PC-9 (cell line): ENCODE measurements at regions not wholly inside any gene's neighbourhood (a gene's known extent, or its start where the extent isn't known, plus 50 kb on each side); places are given as distances from the start of the nearest gene placed in this dataset.

ENCODE experiments used
- BruUV-seq: library from RNA; stranded (reverse); fragments of 400-500 nt; replicated peaks from 2 replicates; lab custom pipeline; 2021; lab: Mats Ljungman, UMichigan
- CTCF ChIA-PET: fragments of 300-600 bp; sonication (Branson Sonifier 250); formaldehyde crosslinking; loops from one replicate; lab custom pipeline; 2022; ENCODE audit warnings: antibody characterized with exemption; lab: Charles Lee
- POLR2A ChIA-PET: fragments of 300-600 bp; sonication (Branson Sonifier 250); formaldehyde crosslinking; loops from one replicate; lab custom pipeline; 2022; ENCODE audit warnings: antibody characterized with exemption; ENCODE audit not compliant: unreplicated experiment; lab: Charles Lee
- DNase-seq, 2 experiments: peaks; one replicate each; pipeline versions ENCODE4 v3.0.0 to v3.0.0-alpha.2; 2015 to 2022; ENCODE audit warnings: mixed read lengths in 1 of 2
- H2AFZ ChIP-seq: fragments of 200-600 bp; sonication (generic); 2 replicates; pipeline ENCODE4 v1.8.1; 2017; ENCODE audit warnings: antibody characterized with exemption
- H3F3A ChIP-seq: fragments of 200-600 bp; sonication (generic); 2 replicates; pipeline ENCODE4 v1.8.1; 2017; ENCODE audit warnings: antibody characterized with exemption, mild to moderate bottlenecking, low read depth; ENCODE audit not compliant: insufficient read depth
- H3K27ac ChIP-seq: fragments of 200-600 bp; sonication (generic); 2 replicates; pipeline ENCODE4 v1.6.1; 2016; ENCODE audit warnings: mixed run types
- H3K27me3 ChIP-seq: fragments of 200-600 bp; sonication (generic); 2 replicates; pipeline ENCODE4 v1.6.1; 2016; ENCODE audit warnings: low read depth, mixed run types; ENCODE audit not compliant: insufficient read depth
- H3K36me3 ChIP-seq: fragments of 200-600 bp; sonication (generic); 2 replicates; pipeline ENCODE4 v1.6.1; 2016; ENCODE audit warnings: low read depth, mixed run types
- H3K4me1 ChIP-seq: fragments of 200-600 bp; sonication (generic); replicated peaks from 2 replicates; pipeline ENCODE4 v1.6.1; 2016; ENCODE audit warnings: mixed run types; ENCODE audit not compliant: insufficient read depth
- H3K4me2 ChIP-seq: fragments of 200-600 bp; sonication (generic); 2 replicates; pipeline ENCODE4 v1.6.1; 2017; ENCODE audit warnings: mixed run types
- H3K4me3 ChIP-seq: fragments of 200-600 bp; sonication (generic); 2 replicates; pipeline ENCODE4 v1.6.1; 2016; ENCODE audit warnings: mixed run types
- H3K79me2 ChIP-seq: fragments of 200-600 bp; sonication (generic); 2 replicates; pipeline ENCODE4 v1.6.1; 2017; ENCODE audit warnings: low read depth, mixed run types
- H3K9me2 ChIP-seq: fragments of 200-600 bp; sonication (generic); 2 replicates; pipeline ENCODE4 v1.8.1; 2017; ENCODE audit warnings: mild to moderate bottlenecking; ENCODE audit not compliant: insufficient read depth
- H3K9me3 ChIP-seq: fragments of 200-600 bp; sonication (generic); 2 replicates; pipeline ENCODE4 v1.8.1; 2016; ENCODE audit warnings: low read depth; ENCODE audit not compliant: insufficient read depth
- H4K20me1 ChIP-seq: fragments of 200-600 bp; sonication (generic); 2 replicates; pipeline ENCODE4 v1.8.1; 2017; ENCODE audit not compliant: insufficient read depth
- EZH2 ChIP-seq: fragments of 200-600 bp; sonication (generic); IDR thresholded peaks from 2 replicates; pipeline ENCODE4 v1.8.0; 2017; ENCODE audit warnings: antibody characterized with exemption, low read depth
- intact Hi-C: fragments of 100-400 bp; cut with micrococcal nuclease; formaldehyde crosslinking; loops from one replicate; pipeline ENCODE4 v1.10.0; 2022; ENCODE audit not compliant: unreplicated experiment
- TF ChIP-seq, protein P1 (sequence below): fragments of 200-600 bp; sonication (generic); conservative IDR thresholded peaks from 2 replicates; pipeline ENCODE4 v1.6.1; 2017; ENCODE audit warnings: mixed run types, antibody characterized with exemption, mild to moderate bottlenecking, moderate library complexity

DNA sequence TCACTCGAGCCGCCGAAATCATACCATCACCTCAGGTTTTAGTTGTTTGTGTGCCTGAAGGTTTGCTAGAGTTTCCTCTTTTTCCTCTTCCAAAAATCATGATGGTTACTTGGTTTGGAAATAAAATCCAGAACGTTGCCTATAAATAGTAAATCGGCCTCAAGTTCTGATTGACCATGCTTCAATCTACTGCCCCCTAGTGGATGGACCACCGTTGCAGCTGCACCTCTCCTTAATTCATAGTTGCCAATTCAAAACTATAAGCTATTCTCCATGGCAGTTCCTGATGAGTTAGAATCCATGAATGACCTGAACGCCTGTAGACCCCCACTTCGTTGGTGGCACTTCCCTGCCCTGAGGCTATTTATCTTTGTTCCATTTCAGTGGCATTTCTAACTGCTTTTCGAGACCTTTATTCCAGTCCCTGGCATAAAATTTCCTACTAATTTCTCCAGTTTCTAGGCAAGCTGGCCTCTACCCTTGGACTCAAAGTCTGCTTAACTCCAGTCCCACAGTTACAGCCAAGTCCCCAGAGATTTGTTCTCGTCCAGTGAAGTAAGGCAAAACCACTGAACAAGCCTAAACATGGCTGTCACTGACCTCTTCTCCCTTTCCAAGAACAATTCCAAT, 422.6 kb downstream of the EFNA5 start:
- ChIA-PET POLR2A (no interaction called here), CTCF (interaction anchor here (0.6 to 1.3 kb wide), 3 partner anchors 205 to 367 kb away, joined by 3 to 4 read pairs (median 3); no protein-coding TSS in a partner anchor)
- Histone ChIP-seq H3K27me3 (no peaks in the 10 kb centered on the region), H3K4me3 (no peak overlapping the region), H3K79me2 (no peaks in the 10 kb centered on the region), H3K4me2 (no peak overlapping the region), H4K20me1 (no peaks in the 10 kb centered on the region), H3F3A (no peaks in the 10 kb centered on the region), H3K36me3 (no peaks in the 10 kb centered on the region), H3K9me2 (no peaks in the 10 kb centered on the region), H2AFZ (no peak overlapping the region), H3K9me3 (0 out of 2 replicates have a peak, but pooled peaks cover 3% of the 10 kb centered on the region), H3K27ac (no peak overlapping the region), H3K4me1 (no peaks in the 10 kb centered on the region)
- BruUV-seq = no TSS peak
- intact Hi-C loops = loop anchor here (1.0 to 5.0 kb wide), 3 partner anchors 139 to 424 kb away; no protein-coding TSS in a partner anchor
- peak; percentile 40 to 52 for DNase-seq
- no peak for TF ChIP-seq EZH2
- TF ChIP-seq, protein P1, sequence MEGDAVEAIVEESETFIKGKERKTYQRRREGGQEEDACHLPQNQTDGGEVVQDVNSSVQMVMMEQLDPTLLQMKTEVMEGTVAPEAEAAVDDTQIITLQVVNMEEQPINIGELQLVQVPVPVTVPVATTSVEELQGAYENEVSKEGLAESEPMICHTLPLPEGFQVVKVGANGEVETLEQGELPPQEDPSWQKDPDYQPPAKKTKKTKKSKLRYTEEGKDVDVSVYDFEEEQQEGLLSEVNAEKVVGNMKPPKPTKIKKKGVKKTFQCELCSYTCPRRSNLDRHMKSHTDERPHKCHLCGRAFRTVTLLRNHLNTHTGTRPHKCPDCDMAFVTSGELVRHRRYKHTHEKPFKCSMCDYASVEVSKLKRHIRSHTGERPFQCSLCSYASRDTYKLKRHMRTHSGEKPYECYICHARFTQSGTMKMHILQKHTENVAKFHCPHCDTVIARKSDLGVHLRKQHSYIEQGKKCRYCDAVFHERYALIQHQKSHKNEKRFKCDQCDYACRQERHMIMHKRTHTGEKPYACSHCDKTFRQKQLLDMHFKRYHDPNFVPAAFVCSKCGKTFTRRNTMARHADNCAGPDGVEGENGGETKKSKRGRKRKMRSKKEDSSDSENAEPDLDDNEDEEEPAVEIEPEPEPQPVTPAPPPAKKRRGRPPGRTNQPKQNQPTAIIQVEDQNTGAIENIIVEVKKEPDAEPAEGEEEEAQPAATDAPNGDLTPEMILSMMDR = peak; percentile 89

DNA sequence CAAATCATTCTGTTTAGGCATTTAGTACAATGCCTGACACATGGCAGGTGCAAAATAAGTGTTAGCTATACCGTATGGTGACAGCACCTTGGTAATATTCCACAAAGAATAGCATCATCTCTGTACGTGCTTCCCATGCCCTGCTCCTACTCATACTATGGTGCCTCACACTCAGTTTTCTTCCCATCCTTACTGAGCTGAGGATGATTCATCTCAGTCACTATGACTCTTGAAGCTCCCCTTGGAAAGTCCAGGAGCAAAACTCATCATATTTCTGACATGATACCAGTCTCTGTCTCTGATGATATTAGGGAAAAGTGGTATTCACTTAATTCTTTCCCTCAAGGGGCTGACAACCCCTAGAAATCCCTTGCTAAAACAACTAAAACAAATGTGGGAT, 423.3 kb downstream of the EFNA5 start:
- Histone ChIP-seq H3K9me3 (0 out of 2 replicates have a peak, but pooled peaks cover 3% of the 10 kb centered on the region), H3K79me2 (no peaks in the 10 kb centered on the region), H3K27me3 (no peaks in the 10 kb centered on the region), H3K4me1 (no peaks in the 10 kb centered on the region), H3K36me3 (no peaks in the 10 kb centered on the region), H2AFZ (no peak overlapping the region), H4K20me1 (no peaks in the 10 kb centered on the region), H3F3A (no peaks in the 10 kb centered on the region), H3K4me3 (no peak overlapping the region), H3K9me2 (no peaks in the 10 kb centered on the region), H3K27ac (no peak overlapping the region), H3K4me2 (no peak overlapping the region)
- TF ChIP-seq, protein P1 = no peak
- no peak for TF ChIP-seq EZH2
- CTCF ChIA-PET = interaction anchor here (0.6 to 1.3 kb wide), 2 partner anchors 206 to 325 kb away, joined by 3 read pairs; no protein-coding TSS in a partner anchor
- DNase-seq = no peak
- no TSS peak for BruUV-seq
- POLR2A ChIA-PET = no interaction called here
- intact Hi-C loops = loop anchor here (5.0 kb wide), 2 partner anchors 140 to 325 kb away; no protein-coding TSS in a partner anchor

DNA sequence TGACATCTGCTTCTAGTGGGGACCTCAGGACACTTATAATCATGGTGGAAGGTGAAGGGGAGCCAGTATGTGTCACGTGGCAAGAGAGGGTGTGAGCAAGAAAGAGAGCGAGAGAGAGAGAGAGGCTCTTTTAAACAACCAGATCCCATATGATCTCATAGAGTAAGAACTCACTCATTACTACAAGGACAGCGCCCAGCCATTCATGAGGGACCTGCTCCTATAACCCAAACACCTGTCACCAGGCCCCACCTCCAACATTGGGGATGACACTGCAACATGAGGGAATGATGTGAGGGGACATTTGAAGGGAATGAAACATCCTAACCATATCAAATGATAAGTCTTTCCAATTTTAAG, 427.5 kb downstream of the EFNA5 start:
- intact Hi-C loops = no loop called here
- H2AFZ ChIP-seq = no peak overlapping the region
- no peaks in the 10 kb centered on the region for H3K9me3 ChIP-seq
- H4K20me1 ChIP-seq = no peaks in the 10 kb centered on the region
- no peaks in the 10 kb centered on the region for H3F3A ChIP-seq
- ChIA-PET POLR2A (no interaction called here), CTCF (interaction anchor here (0.9 kb wide), 1 partner anchor 9 kb away, joined by 3 read pairs; no protein-coding TSS in a partner anchor)
- no TSS peak for BruUV-seq
- H3K9me2 ChIP-seq = no peaks in the 10 kb centered on the region
- no peak overlapping the region for H3K27ac ChIP-seq
- TF ChIP-seq EZH2 = no peak
- TF ChIP-seq, protein P1 = no peak
- H3K79me2 ChIP-seq = no peaks in the 10 kb centered on the region
- H3K27me3 ChIP-seq = no peaks in the 10 kb centered on the region
- DNase-seq = no peak
- no peaks in the 10 kb centered on the region for H3K36me3 ChIP-seq
- no peak overlapping the region for H3K4me3 ChIP-seq
- H3K4me1 ChIP-seq = peaks cover 5% of the 10 kb centered on the region; the same call in 1 of the 2 replicates
- no peak overlapping the region for H3K4me2 ChIP-seq
